Nephron (organoid): ENCODE measurements at regions not wholly inside any gene's neighbourhood (a gene's known extent, or its start where the extent isn't known, plus 50 kb on each side); places are given as distances from the start of the nearest gene placed in this dataset.

Experiments
- H3K27ac Mint-ChIP-seq, 3 experiments: 2 replicates each; pipeline ENCODE4 v1.8.0; 2020; ENCODE audit warnings: mixed read lengths in 3 of 3, mild to moderate bottlenecking in 2 of 3, moderate library complexity in 1 of 3
- H3K27me3 Mint-ChIP-seq: 2 replicates; pipeline ENCODE4 v1.8.0; 2021; ENCODE audit warnings: low read depth, mild to moderate bottlenecking, moderate library complexity, mixed read lengths
- H3K36me3 Mint-ChIP-seq: 2 replicates; pipeline ENCODE4 v1.8.0; 2020; ENCODE audit warnings: low read depth, mixed read lengths
- H3K4me1 Mint-ChIP-seq: 2 replicates; pipeline ENCODE4 v1.8.0; 2020; ENCODE audit warnings: mixed read lengths
- H3K4me3 Mint-ChIP-seq, 3 experiments: 2 replicates each; pipeline ENCODE4 v1.8.0; 2020; ENCODE audit warnings: mild to moderate bottlenecking in 3 of 3, mixed read lengths in 3 of 3, moderate library complexity in 2 of 3
- H3K9me3 Mint-ChIP-seq: 2 replicates; pipeline ENCODE4 v1.8.0; 2020; ENCODE audit warnings: mixed read lengths
- CTCF ChIP-seq, 3 experiments: fragments of 200-600 bp; sonication (generic); IDR thresholded peaks; one replicate each; pipeline ENCODE4 v1.5.0; 2021; ENCODE audit warnings: antibody characterized with exemption in 3 of 3; ENCODE audit not compliant: unreplicated experiment in 3 of 3

DNA sequence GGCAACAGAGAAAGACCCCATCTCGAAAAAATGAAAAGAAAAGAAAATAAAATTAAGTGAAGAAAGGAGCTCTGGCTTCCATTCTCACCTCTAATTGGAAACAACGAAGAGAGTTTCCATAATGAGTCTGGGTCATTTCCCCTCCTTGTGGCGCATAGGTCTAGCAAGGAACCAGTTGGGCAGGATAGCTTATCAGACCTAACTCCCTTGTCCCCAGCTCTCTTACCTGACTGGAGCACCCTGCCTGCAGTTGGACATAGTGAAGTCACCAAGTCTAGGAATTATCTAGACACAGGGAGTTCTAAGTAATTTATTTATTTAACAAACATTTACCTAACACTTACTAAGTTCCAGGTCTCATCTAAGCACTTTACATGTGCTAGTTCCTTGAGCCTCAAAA, 63.0 kb upstream of the RAB4A start:
- no peak for TF ChIP-seq CTCF (IDR thresholded peaks at IDR 0.05; ENCODE audit: unreplicated experiment in 3 of 3)
- H3K9me3 Mint-ChIP-seq, result peaks cover 3% of the 10 kb centered on the region
- H3K27me3 Mint-ChIP-seq, result no peaks in the 10 kb centered on the region

GRCh38 chr1:229208481-229208880, 62.4 kb upstream of the RAB4A start:
- TF ChIP-seq CTCF (IDR thresholded peaks at IDR 0.05; ENCODE audit: unreplicated experiment in 3 of 3), result no peak
- Mint-ChIP-seq H3K4me1 (peaks cover 37% of the 10 kb centered on the region), H3K36me3 (no peaks in the 10 kb centered on the region), H3K4me3 (no peak overlapping the region), H3K9me3 (peaks cover 3% of the 10 kb centered on the region), H3K27ac (no peak overlapping the region), H3K27me3 (no peaks in the 10 kb centered on the region)

More for the DNA sequence above, 63.0 kb upstream of the RAB4A start:
- no peak overlapping the region for H3K4me3 Mint-ChIP-seq
- no peak overlapping the region for H3K27ac Mint-ChIP-seq
- no peaks in the 10 kb centered on the region for H3K36me3 Mint-ChIP-seq
- peaks cover 43% of the 10 kb centered on the region for H3K4me1 Mint-ChIP-seq

GRCh38 chr1:229209386-229209785, 61.5 kb upstream of the RAB4A start:
- H3K4me1 Mint-ChIP-seq, result peaks cover 28% of the 10 kb centered on the region
- H3K36me3 Mint-ChIP-seq, result no peaks in the 10 kb centered on the region
- no peak overlapping the region for H3K4me3 Mint-ChIP-seq
- peak overlapping the region; percentile 46 to 95 (median 80) for H3K27ac Mint-ChIP-seq
- H3K27me3 Mint-ChIP-seq, result no peaks in the 10 kb centered on the region
- H3K9me3 Mint-ChIP-seq, result peaks cover 3% of the 10 kb centered on the region
- no peak for TF ChIP-seq CTCF (IDR thresholded peaks at IDR 0.05; ENCODE audit: unreplicated experiment in 3 of 3)

GRCh38 chr1:229209816-229210215, 61.1 kb upstream of the RAB4A start:
- H3K36me3 Mint-ChIP-seq, result no peaks in the 10 kb centered on the region
- peak overlapping the region; percentile 46 to 95 (median 80) for H3K27ac Mint-ChIP-seq
- H3K4me1 Mint-ChIP-seq, result peaks cover 24% of the 10 kb centered on the region
- H3K9me3 Mint-ChIP-seq, result peaks cover 3% of the 10 kb centered on the region
- no peak for TF ChIP-seq CTCF (IDR thresholded peaks at IDR 0.05; ENCODE audit: unreplicated experiment in 3 of 3)
- H3K4me3 Mint-ChIP-seq, result no peak overlapping the region
- H3K27me3 Mint-ChIP-seq, result no peaks in the 10 kb centered on the region

DNA sequence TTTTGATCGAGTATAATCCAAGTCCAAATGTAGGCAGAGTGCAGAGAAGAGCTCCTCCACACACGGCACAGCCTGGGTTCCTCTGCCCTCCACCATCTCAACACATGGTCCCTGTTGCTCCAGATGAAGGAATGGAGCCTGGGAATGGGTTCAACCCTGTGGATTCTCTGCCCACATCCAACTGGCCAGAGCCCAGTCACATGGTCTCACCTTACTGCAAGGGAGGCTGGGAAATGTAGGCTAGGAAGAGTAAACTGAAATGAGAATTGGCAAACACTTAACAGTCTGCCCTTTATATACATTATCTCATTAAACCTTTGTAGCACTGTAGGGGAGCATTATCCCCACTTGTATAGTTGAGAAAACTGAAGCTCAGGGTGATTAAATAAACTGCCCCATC, 60.1 kb upstream of the RAB4A start:
- Mint-ChIP-seq H3K27ac (no peak overlapping the region), H3K4me1 (peaks cover 13% of the 10 kb centered on the region), H3K36me3 (no peaks in the 10 kb centered on the region), H3K4me3 (no peak overlapping the region), H3K9me3 (peaks cover 3% of the 10 kb centered on the region), H3K27me3 (no peaks in the 10 kb centered on the region)
- TF ChIP-seq CTCF (IDR thresholded peaks at IDR 0.05; ENCODE audit: unreplicated experiment in 3 of 3), result no peak

GRCh38 chr1:229213797-229214196, 57.1 kb upstream of the RAB4A start:
- no peak overlapping the region for H3K27ac Mint-ChIP-seq
- H3K4me3 Mint-ChIP-seq, result no peak overlapping the region
- no peaks in the 10 kb centered on the region for H3K36me3 Mint-ChIP-seq
- no peak for TF ChIP-seq CTCF (IDR thresholded peaks at IDR 0.05; ENCODE audit: unreplicated experiment in 3 of 3)
- H3K27me3 Mint-ChIP-seq, result peaks cover 4% of the 10 kb centered on the region
- H3K9me3 Mint-ChIP-seq, result peaks cover 3% of the 10 kb centered on the region
- H3K4me1 Mint-ChIP-seq, result peaks cover 8% of the 10 kb centered on the region
